ENCODE measurements at regions not wholly inside any gene's neighbourhood (a gene's known extent, or its start where the extent isn't known, plus 50 kb on each side); places are given as distances from the start of the nearest gene placed in this dataset.
A peak's percentile ranks its signal among the peaks of the same experiment; 100 is the strongest.

- Mint-ChIP-seq H3K4me3 (no peak overlapping the region), H3K27ac (no peak overlapping the region), H3K27me3 (no peaks in the 10 kb centered on the region), H3K9me3 (no peaks in the 10 kb centered on the region), H3K4me1 (ENCODE audit: unreplicated experiment) (no peaks in the 10 kb centered on the region), H3K36me3 (no peaks in the 10 kb centered on the region)
- no peak for DNase-seq (ENCODE audit: extremely low spot score, unreplicated experiment)
- TF ChIP-seq CTCF (conservative IDR thresholded peaks at IDR 0.05), result no peak
Measured at GRCh38 chr6:137665342-137665934, 171.2 kb upstream of the OLIG3 start.

- DNase-seq (ENCODE audit: extremely low spot score, unreplicated experiment), result no peak
- no peak for TF ChIP-seq CTCF (conservative IDR thresholded peaks at IDR 0.05)
- Mint-ChIP-seq H3K27me3 (no peaks in the 10 kb centered on the region), H3K36me3 (no peaks in the 10 kb centered on the region), H3K4me1 (ENCODE audit: unreplicated experiment) (no peaks in the 10 kb centered on the region), H3K27ac (no peak overlapping the region), H3K4me3 (no peak overlapping the region), H3K9me3 (no peaks in the 10 kb centered on the region)
Measured at GRCh38 chr6:137666202-137666774, 172.1 kb upstream of the OLIG3 start.

- H3K27me3 Mint-ChIP-seq, result no peaks in the 10 kb centered on the region
- no peak for DNase-seq (ENCODE audit: extremely low spot score, unreplicated experiment)
- peak overlapping the region; percentile 82 for H3K27ac Mint-ChIP-seq
- no peak overlapping the region for H3K4me3 Mint-ChIP-seq
- H3K4me1 Mint-ChIP-seq (ENCODE audit: unreplicated experiment), result no peaks in the 10 kb centered on the region
- peaks cover 8% of the 10 kb centered on the region for H3K9me3 Mint-ChIP-seq
- TF ChIP-seq CTCF (conservative IDR thresholded peaks at IDR 0.05), result no peak
- no peaks in the 10 kb centered on the region for H3K36me3 Mint-ChIP-seq
Measured at GRCh38 chr6:137673603-137674002, 179.4 kb upstream of the OLIG3 start.

GRCh38 chr6:137676888-137677287, 182.7 kb upstream of the OLIG3 start:
- H3K36me3 Mint-ChIP-seq, result no peaks in the 10 kb centered on the region
- H3K27me3 Mint-ChIP-seq, result no peaks in the 10 kb centered on the region
- no peak for DNase-seq (ENCODE audit: extremely low spot score, unreplicated experiment)
- peaks cover 10% of the 10 kb centered on the region for H3K9me3 Mint-ChIP-seq
- no peaks in the 10 kb centered on the region for H3K4me1 Mint-ChIP-seq (ENCODE audit: unreplicated experiment)
- H3K27ac Mint-ChIP-seq, result no peak overlapping the region
- TF ChIP-seq CTCF (conservative IDR thresholded peaks at IDR 0.05), result no peak
- H3K4me3 Mint-ChIP-seq, result no peak overlapping the region

- peaks cover 10% of the 10 kb centered on the region for H3K9me3 Mint-ChIP-seq
- no peaks in the 10 kb centered on the region for H3K27me3 Mint-ChIP-seq
- no peak overlapping the region for H3K4me3 Mint-ChIP-seq
- TF ChIP-seq CTCF (conservative IDR thresholded peaks at IDR 0.05), result no peak
- H3K27ac Mint-ChIP-seq, result no peak overlapping the region
- DNase-seq (ENCODE audit: extremely low spot score, unreplicated experiment), result no peak
- no peaks in the 10 kb centered on the region for H3K36me3 Mint-ChIP-seq
- H3K4me1 Mint-ChIP-seq (ENCODE audit: unreplicated experiment), result no peaks in the 10 kb centered on the region
Measured at GRCh38 chr6:137677709-137678108, 183.5 kb upstream of the OLIG3 start.

Measured in type B pancreatic cell (in vitro differentiated cells).